CD14-positive monocyte (primary cell): ENCODE measurements at regions not wholly inside any gene's neighbourhood (a gene's known extent, or its start where the extent isn't known, plus 50 kb on each side); places are given as distances from the start of the nearest gene placed in this dataset.

Source experiments
- DNase-seq, 3 donors: peaks; one replicate each; pipeline ENCODE4 v3.0.0-alpha.2; 2011 to 2022
- H2AFZ ChIP-seq: 2 replicates; pipeline ENCODE4 v1.6.0; 2012; ENCODE audit warnings: mild to moderate bottlenecking, low read depth, low read length, inconsistent platforms; ENCODE audit not compliant: insufficient read depth, poor library complexity, severe bottlenecking
- H3K27ac ChIP-seq, 2 donors: 1 replicate in 1 of 2; 2 replicates in 1 of 2; pipeline ENCODE4 v1.5.1; 2012 to 2013; ENCODE audit warnings: low read length in 2 of 2, control low read depth in 1 of 2, inconsistent platforms in 1 of 2, low read depth in 1 of 2, mild to moderate bottlenecking in 1 of 2
- H3K27me3 ChIP-seq, 2 donors: one replicate each; pipeline versions ENCODE4 v1.6.0 to v1.6.1; 2011 to 2013; ENCODE audit warnings: low read length in 2 of 2; ENCODE audit not compliant: control insufficient read depth in 2 of 2, insufficient read depth in 2 of 2
- H3K36me3 ChIP-seq, 2 donors: replicated peaks in 1 of 2; 1 replicate in 1 of 2; 2 replicates in 1 of 2; pipeline versions ENCODE4 v1.5.1 to v1.6.1; 2012 to 2013; ENCODE audit warnings: low read length in 2 of 2, control low read depth in 1 of 2, inconsistent platforms in 1 of 2, mild to moderate bottlenecking in 1 of 2; ENCODE audit not compliant: insufficient read depth in 2 of 2, control insufficient read depth in 1 of 2
- H3K4me1 ChIP-seq, 2 donors: 1 replicate in 1 of 2; 2 replicates in 1 of 2; pipeline versions ENCODE4 v1.5.1 to v1.6.1; 2012 to 2013; ENCODE audit warnings: low read length in 2 of 2, control low read depth in 1 of 2, inconsistent platforms in 1 of 2, mild to moderate bottlenecking in 1 of 2, moderate library complexity in 1 of 2; ENCODE audit not compliant: insufficient read depth in 2 of 2, control insufficient read depth in 1 of 2
- H3K4me2 ChIP-seq: replicated peaks from 2 replicates; pipeline ENCODE3; 2012; ENCODE audit warnings: low read length, moderate library complexity, mild to moderate bottlenecking; ENCODE audit not compliant: poor library complexity, severe bottlenecking; ENCODE audit errors: extremely low read depth
- H3K4me3 ChIP-seq, 3 experiments: fragments of 200-600 bp in 1 of 3; sonication (generic) in 1 of 3; replicated peaks in 1 of 3; 1 replicate in 2 of 3; 2 replicates in 1 of 3; pipeline ENCODE4 v1.5.1; 2011 to 2013; ENCODE audit warnings: low read length in 3 of 3, mild to moderate bottlenecking in 3 of 3, control low read depth in 2 of 3, low read depth in 2 of 3, inconsistent platforms in 1 of 3, moderate library complexity in 1 of 3
- H3K79me2 ChIP-seq: 2 replicates; pipeline ENCODE4 v1.6.0; 2012; ENCODE audit warnings: mild to moderate bottlenecking, control low read depth, inconsistent platforms, low read length, moderate library complexity; ENCODE audit not compliant: insufficient read depth
- H3K9ac ChIP-seq: 2 replicates; pipeline ENCODE4 v1.6.0; 2017; ENCODE audit warnings: low read length, mild to moderate bottlenecking; ENCODE audit not compliant: insufficient read depth, poor library complexity, severe bottlenecking
- H3K9me3 ChIP-seq, 2 donors: replicated peaks in 1 of 2; 1 replicate in 1 of 2; 2 replicates in 1 of 2; pipeline versions ENCODE4 v1.5.1 to v1.6.1; 2012 to 2013; ENCODE audit warnings: low read length in 2 of 2, control low read depth in 1 of 2; ENCODE audit not compliant: control insufficient read depth in 1 of 2, insufficient read depth in 1 of 2
- H4K20me1 ChIP-seq: 2 replicates; pipeline ENCODE4 v1.6.0; 2012; ENCODE audit warnings: mild to moderate bottlenecking, low read length, control low read depth, moderate library complexity; ENCODE audit not compliant: insufficient read depth
- H3K27ac Mint-ChIP-seq, 7 donors: one replicate each; pipeline ENCODE4 v1.8.0; 2020; ENCODE audit warnings: mild to moderate bottlenecking in 7 of 7, mixed read lengths in 7 of 7, moderate library complexity in 6 of 7, inconsistent platforms in 2 of 7
- H3K27me3 Mint-ChIP-seq, 3 donors: one replicate each; pipeline ENCODE4 v1.8.0; 2021 to 2022; ENCODE audit warnings: low read depth in 3 of 3, mild to moderate bottlenecking in 3 of 3, mixed read lengths in 3 of 3, moderate library complexity in 3 of 3, inconsistent platforms in 1 of 3
- H3K36me3 Mint-ChIP-seq, 2 donors: one replicate each; pipeline ENCODE4 v1.8.0; 2020; ENCODE audit warnings: mixed read lengths in 2 of 2, inconsistent platforms in 1 of 2, mild to moderate bottlenecking in 1 of 2
- H3K4me1 Mint-ChIP-seq: one replicate; pipeline ENCODE4 v1.8.0; 2020; ENCODE audit warnings: mild to moderate bottlenecking, mixed read lengths
- H3K4me3 Mint-ChIP-seq, 2 donors: one replicate each; pipeline ENCODE4 v1.8.0; 2020; ENCODE audit warnings: mild to moderate bottlenecking in 2 of 2, mixed read lengths in 2 of 2, moderate library complexity in 1 of 2
- H3K9me3 Mint-ChIP-seq, 7 donors: one replicate each; pipeline ENCODE4 v1.8.0; 2020 to 2022; ENCODE audit warnings: mixed read lengths in 7 of 7, mild to moderate bottlenecking in 6 of 7, moderate library complexity in 6 of 7, inconsistent platforms in 2 of 7
- WGBS: methylation state at CpG from one replicate; pipeline ENCODE4 v1.1.5; 2013; ENCODE audit warnings: missing lambda C conversion rate; ENCODE audit not compliant: insufficient coverage; 5-methylcytosine and 5-hydroxymethylcytosine counted together
- intact Hi-C, 2 donors: fragments of 100-400 bp; cut with micrococcal nuclease; formaldehyde crosslinking; loops; one replicate each; pipeline versions ENCODE4 v1.15.0 to v1.15.1; 2023
- TF ChIP-seq, protein P1 (sequence below): fragments of 200-600 bp; IDR thresholded peaks from one replicate; pipeline ENCODE4 v1.8.0; 2022; ENCODE audit warnings: antibody characterized with exemption, mild to moderate bottlenecking

- 100% methylated on average over 2 of the region's 3 CpGs for WGBS
- Mint-ChIP-seq H3K4me3 (peak overlapping the region in 1 of 2 donors; percentile 12), H3K9me3 (peaks cover 0 to 1% (median 0%) of the 10 kb centered on the region in 7 donors)
Measured at GRCh38 chr7:38328814-38329213, 55.4 kb upstream of the TARP start.

DNA sequence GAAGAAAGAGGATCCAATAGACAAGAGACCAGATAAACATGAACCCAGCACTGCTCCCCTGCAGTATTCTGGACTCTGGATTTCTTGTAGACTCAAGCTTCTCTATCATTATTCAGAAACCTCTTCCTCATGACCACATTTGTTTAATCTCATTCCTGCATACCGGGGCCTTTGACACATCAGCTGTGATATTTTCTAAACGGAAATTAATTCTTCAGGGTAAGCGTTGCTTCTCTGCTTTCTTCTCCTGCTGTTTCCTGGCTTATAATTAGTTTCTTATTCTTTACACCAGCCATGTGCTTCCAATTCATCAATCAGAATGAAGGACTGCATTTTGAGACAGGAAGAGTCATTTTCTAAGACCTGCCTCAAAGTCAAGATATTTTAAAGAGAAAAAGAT lies 54.2 kb upstream of the TARP start:
- WGBS: 0% methylated on average over 1 of the region's 3 CpGs
- no peak overlapping the region for H3K4me3 ChIP-seq
- no peaks in the 10 kb centered on the region for H4K20me1 ChIP-seq
- peaks cover 23% of the 10 kb centered on the region for H3K4me1 Mint-ChIP-seq
- no peaks in the 10 kb centered on the region for H3K9me3 ChIP-seq
- peaks cover 21 to 33% of the 10 kb centered on the region in 2 donors for H3K36me3 Mint-ChIP-seq
- peaks cover 0 to 2% (median 0%) of the 10 kb centered on the region in 3 donors for H3K27me3 Mint-ChIP-seq
- no peak overlapping the region for H3K27ac Mint-ChIP-seq
- H3K9me3 Mint-ChIP-seq: peaks cover 0 to 1% (median 0%) of the 10 kb centered on the region in 7 donors
- H3K9ac ChIP-seq: no peak overlapping the region
- H3K4me2 ChIP-seq: no peak overlapping the region
- TF ChIP-seq, protein P1, sequence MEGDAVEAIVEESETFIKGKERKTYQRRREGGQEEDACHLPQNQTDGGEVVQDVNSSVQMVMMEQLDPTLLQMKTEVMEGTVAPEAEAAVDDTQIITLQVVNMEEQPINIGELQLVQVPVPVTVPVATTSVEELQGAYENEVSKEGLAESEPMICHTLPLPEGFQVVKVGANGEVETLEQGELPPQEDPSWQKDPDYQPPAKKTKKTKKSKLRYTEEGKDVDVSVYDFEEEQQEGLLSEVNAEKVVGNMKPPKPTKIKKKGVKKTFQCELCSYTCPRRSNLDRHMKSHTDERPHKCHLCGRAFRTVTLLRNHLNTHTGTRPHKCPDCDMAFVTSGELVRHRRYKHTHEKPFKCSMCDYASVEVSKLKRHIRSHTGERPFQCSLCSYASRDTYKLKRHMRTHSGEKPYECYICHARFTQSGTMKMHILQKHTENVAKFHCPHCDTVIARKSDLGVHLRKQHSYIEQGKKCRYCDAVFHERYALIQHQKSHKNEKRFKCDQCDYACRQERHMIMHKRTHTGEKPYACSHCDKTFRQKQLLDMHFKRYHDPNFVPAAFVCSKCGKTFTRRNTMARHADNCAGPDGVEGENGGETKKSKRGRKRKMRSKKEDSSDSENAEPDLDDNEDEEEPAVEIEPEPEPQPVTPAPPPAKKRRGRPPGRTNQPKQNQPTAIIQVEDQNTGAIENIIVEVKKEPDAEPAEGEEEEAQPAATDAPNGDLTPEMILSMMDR: no peak
- H2AFZ ChIP-seq: no peak overlapping the region
- H3K4me3 Mint-ChIP-seq: no peak overlapping the region
- no peaks in the 10 kb centered on the region for H3K4me1 ChIP-seq
- H3K79me2 ChIP-seq: peaks cover 6% of the 10 kb centered on the region
- no peak overlapping the region for H3K27ac ChIP-seq
- intact Hi-C loops: loop anchor here in 1 of 2 donors (10.0 kb wide), 1 partner anchor 113 kb away; no protein-coding TSS in a partner anchor
- H3K27me3 ChIP-seq: no peaks in the 10 kb centered on the region
- DNase-seq: no peak
- peaks cover 8 to 14% of the 10 kb centered on the region in 2 donors for H3K36me3 ChIP-seq

More at GRCh38 chr7:38328814-38329213, 55.4 kb upstream of the TARP start:
- peaks cover 8 to 14% of the 10 kb centered on the region in 2 donors for H3K36me3 ChIP-seq
- Mint-ChIP-seq H3K4me1 (peaks cover 25% of the 10 kb centered on the region), H3K27me3 (peaks cover 0 to 2% (median 0%) of the 10 kb centered on the region in 3 donors), H3K36me3 (peaks cover 21 to 33% of the 10 kb centered on the region in 2 donors), H3K27ac (no peak overlapping the region)
- peaks cover 18% of the 10 kb centered on the region for H3K79me2 ChIP-seq
- H3K27ac ChIP-seq: no peak overlapping the region
- no peak overlapping the region for H3K4me2 ChIP-seq
- H3K9me3 ChIP-seq: no peaks in the 10 kb centered on the region
- H3K4me3 ChIP-seq: no peak overlapping the region
- no peaks in the 10 kb centered on the region for H3K4me1 ChIP-seq
- H3K27me3 ChIP-seq: no peaks in the 10 kb centered on the region
- no peak for DNase-seq
- no peaks in the 10 kb centered on the region for H4K20me1 ChIP-seq
- no peak overlapping the region for H3K9ac ChIP-seq
- TF ChIP-seq, protein P1: no peak
- intact Hi-C loops: loop anchor here in 1 of 2 donors (10.0 kb wide), 1 partner anchor 114 kb away; no protein-coding TSS in a partner anchor
- no peak overlapping the region for H2AFZ ChIP-seq
